GM12875 (cell line): ENCODE measurements at regions not wholly inside any gene's neighbourhood (a gene's known extent, or its start where the extent isn't known, plus 50 kb on each side); places are given as distances from the start of the nearest gene placed in this dataset.

Experiments used
- H3K4me3 ChIP-seq: one replicate; pipeline ENCODE4 v1.5.1; 2011; ENCODE audit warnings: low read depth, low read length, control low read depth
- CTCF ChIP-seq: IDR thresholded peaks from 2 replicates; pipeline ENCODE4 v1.5.1; 2011; ENCODE audit warnings: low read depth, mild to moderate bottlenecking, control low read depth, inconsistent platforms, low read length, moderate library complexity, borderline replicate concordance; ENCODE audit not compliant: insufficient read depth

- no peak for TF ChIP-seq CTCF
- no peak overlapping the region for H3K4me3 ChIP-seq
These were observed 98.1 kb upstream of the IRS2 start for GRCh38 chr13:109884462-109884861.

- H3K4me3 ChIP-seq: no peak overlapping the region
- no peak for TF ChIP-seq CTCF
These were observed 97.1 kb upstream of the IRS2 start for GRCh38 chr13:109883181-109884180.

- TF ChIP-seq CTCF: no peak
- no peak overlapping the region for H3K4me3 ChIP-seq
These were observed 95.7 kb upstream of the IRS2 start for GRCh38 chr13:109881961-109882558.

GRCh38 chr13:109881347-109881725 is 95.0 kb upstream of the IRS2 start:
- no peak for TF ChIP-seq CTCF

GRCh38 chr13:109880371-109881346 is 94.3 kb upstream of the IRS2 start:
- H3K4me3 ChIP-seq: no peak overlapping the region
- no peak for TF ChIP-seq CTCF

More at GRCh38 chr13:109881347-109881725, 95.0 kb upstream of the IRS2 start:
- no peak overlapping the region for H3K4me3 ChIP-seq

- TF ChIP-seq CTCF: no peak
- no peak overlapping the region for H3K4me3 ChIP-seq
These were observed 93.0 kb upstream of the IRS2 start for GRCh38 chr13:109879338-109879737.
